DND-41 (cell line): ENCODE measurements at regions not wholly inside any gene's neighbourhood (a gene's known extent, or its start where the extent isn't known, plus 50 kb on each side); places are given as distances from the start of the nearest gene placed in this dataset.

Experiments used
- ATAC-seq: fragments of 200-7000 bp; cut with Tn5 transposase; 3 replicates; pipeline ENCODE4 v1.9.1; 2021; ENCODE audit warnings: low read depth; ENCODE audit not compliant: insufficient read depth
- DNase-seq: peaks from one replicate; pipeline ENCODE4 v3.0.0-alpha.2; 2020
- H2AFZ ChIP-seq: 2 replicates; pipeline ENCODE4 v1.6.0; 2012; ENCODE audit warnings: low read depth, low read length
- H3K27ac ChIP-seq: 2 replicates; pipeline ENCODE4 v1.5.1; 2012; ENCODE audit warnings: low read length, inconsistent platforms
- H3K27me3 ChIP-seq: fragments of 200-600 bp; sonication (generic); 2 replicates; pipeline ENCODE4 v1.6.0; 2012; ENCODE audit warnings: low read length, mild to moderate bottlenecking, inconsistent platforms; ENCODE audit not compliant: insufficient read depth, poor library complexity
- H3K36me3 ChIP-seq: 2 replicates; pipeline ENCODE4 v1.5.1; 2012; ENCODE audit warnings: low read length, inconsistent platforms; ENCODE audit not compliant: insufficient read depth
- H3K4me1 ChIP-seq: 2 replicates; pipeline ENCODE4 v1.5.1; 2012; ENCODE audit warnings: mild to moderate bottlenecking, low read length; ENCODE audit not compliant: insufficient read depth
- H3K4me2 ChIP-seq: 2 replicates; pipeline ENCODE4 v1.6.0; 2012; ENCODE audit warnings: mild to moderate bottlenecking, moderate library complexity, low read length, inconsistent platforms; ENCODE audit not compliant: insufficient read depth
- H3K4me3 ChIP-seq, 2 experiments: fragments of 200-600 bp in 1 of 2; shearing (Covaris generic) in 1 of 2; 2 replicates each; pipeline ENCODE4 v1.5.1; 2012 to 2016; ENCODE audit warnings: inconsistent platforms in 2 of 2, low read length in 2 of 2, mild to moderate bottlenecking in 2 of 2, low read depth in 1 of 2, moderate library complexity in 1 of 2
- H3K79me2 ChIP-seq: 2 replicates; pipeline ENCODE4 v1.6.0; 2012; ENCODE audit warnings: low read length, inconsistent platforms; ENCODE audit not compliant: insufficient read depth
- H3K9ac ChIP-seq: 2 replicates; pipeline ENCODE4 v1.6.0; 2012; ENCODE audit warnings: low read depth, mild to moderate bottlenecking, inconsistent platforms, low read length, moderate library complexity
- H3K9me3 ChIP-seq: 2 replicates; pipeline ENCODE4 v1.5.1; 2012; ENCODE audit warnings: low read length, moderate library complexity, mild to moderate bottlenecking, inconsistent platforms; ENCODE audit not compliant: insufficient read depth, severe bottlenecking
- H4K20me1 ChIP-seq: 2 replicates; pipeline ENCODE4 v1.6.0; 2012; ENCODE audit warnings: low read length; ENCODE audit not compliant: insufficient read depth
- EZH2 ChIP-seq: IDR thresholded peaks from 3 replicates; pipeline ENCODE4 v1.6.1; 2012; ENCODE audit warnings: borderline replicate concordance, low read depth, mild to moderate bottlenecking, moderate library complexity, low read length, inconsistent platforms; ENCODE audit not compliant: severe bottlenecking
- TF ChIP-seq, protein P1 (sequence below): IDR thresholded peaks from 2 replicates; pipeline ENCODE4 v1.5.1; 2012; ENCODE audit warnings: borderline replicate concordance, low read length, moderate library complexity, mild to moderate bottlenecking; ENCODE audit not compliant: poor library complexity, severe bottlenecking; ENCODE audit errors: extremely low read depth

DNA sequence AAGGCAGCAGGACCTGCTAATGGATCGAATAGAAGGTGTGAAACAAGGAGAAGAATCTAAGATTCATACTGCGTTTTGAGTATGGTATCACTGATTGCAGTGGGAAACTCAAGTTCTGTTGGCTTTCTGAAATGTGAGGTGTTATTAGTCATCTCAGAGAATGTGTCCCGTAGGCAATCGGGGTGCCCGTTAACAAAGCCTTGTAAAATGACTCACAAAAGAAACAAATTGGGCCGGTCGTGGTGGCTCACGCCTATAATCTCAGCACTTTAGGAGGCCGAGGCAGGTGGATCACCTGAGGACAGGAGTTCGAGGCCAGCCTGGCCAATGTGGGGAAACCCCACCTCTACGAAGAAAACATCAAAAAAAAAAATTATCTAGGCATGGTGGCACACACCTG lies 118.2 kb upstream of the C7orf33 start:
- Histone ChIP-seq H3K27ac (no peak overlapping the region), H3K27me3 (peaks cover 7% of the 10 kb centered on the region), H3K4me2 (no peak overlapping the region), H3K79me2 (no peaks in the 10 kb centered on the region), H3K36me3 (no peaks in the 10 kb centered on the region), H2AFZ (no peak overlapping the region), H3K9ac (no peak overlapping the region), H3K4me3 (no peak overlapping the region), H4K20me1 (no peaks in the 10 kb centered on the region), H3K9me3 (no peaks in the 10 kb centered on the region), H3K4me1 (no peaks in the 10 kb centered on the region)
- DNase-seq (no peak), ATAC-seq (no peak)
- TF ChIP-seq, protein P1, sequence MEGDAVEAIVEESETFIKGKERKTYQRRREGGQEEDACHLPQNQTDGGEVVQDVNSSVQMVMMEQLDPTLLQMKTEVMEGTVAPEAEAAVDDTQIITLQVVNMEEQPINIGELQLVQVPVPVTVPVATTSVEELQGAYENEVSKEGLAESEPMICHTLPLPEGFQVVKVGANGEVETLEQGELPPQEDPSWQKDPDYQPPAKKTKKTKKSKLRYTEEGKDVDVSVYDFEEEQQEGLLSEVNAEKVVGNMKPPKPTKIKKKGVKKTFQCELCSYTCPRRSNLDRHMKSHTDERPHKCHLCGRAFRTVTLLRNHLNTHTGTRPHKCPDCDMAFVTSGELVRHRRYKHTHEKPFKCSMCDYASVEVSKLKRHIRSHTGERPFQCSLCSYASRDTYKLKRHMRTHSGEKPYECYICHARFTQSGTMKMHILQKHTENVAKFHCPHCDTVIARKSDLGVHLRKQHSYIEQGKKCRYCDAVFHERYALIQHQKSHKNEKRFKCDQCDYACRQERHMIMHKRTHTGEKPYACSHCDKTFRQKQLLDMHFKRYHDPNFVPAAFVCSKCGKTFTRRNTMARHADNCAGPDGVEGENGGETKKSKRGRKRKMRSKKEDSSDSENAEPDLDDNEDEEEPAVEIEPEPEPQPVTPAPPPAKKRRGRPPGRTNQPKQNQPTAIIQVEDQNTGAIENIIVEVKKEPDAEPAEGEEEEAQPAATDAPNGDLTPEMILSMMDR: no peak
- TF ChIP-seq EZH2: no peak

DNA sequence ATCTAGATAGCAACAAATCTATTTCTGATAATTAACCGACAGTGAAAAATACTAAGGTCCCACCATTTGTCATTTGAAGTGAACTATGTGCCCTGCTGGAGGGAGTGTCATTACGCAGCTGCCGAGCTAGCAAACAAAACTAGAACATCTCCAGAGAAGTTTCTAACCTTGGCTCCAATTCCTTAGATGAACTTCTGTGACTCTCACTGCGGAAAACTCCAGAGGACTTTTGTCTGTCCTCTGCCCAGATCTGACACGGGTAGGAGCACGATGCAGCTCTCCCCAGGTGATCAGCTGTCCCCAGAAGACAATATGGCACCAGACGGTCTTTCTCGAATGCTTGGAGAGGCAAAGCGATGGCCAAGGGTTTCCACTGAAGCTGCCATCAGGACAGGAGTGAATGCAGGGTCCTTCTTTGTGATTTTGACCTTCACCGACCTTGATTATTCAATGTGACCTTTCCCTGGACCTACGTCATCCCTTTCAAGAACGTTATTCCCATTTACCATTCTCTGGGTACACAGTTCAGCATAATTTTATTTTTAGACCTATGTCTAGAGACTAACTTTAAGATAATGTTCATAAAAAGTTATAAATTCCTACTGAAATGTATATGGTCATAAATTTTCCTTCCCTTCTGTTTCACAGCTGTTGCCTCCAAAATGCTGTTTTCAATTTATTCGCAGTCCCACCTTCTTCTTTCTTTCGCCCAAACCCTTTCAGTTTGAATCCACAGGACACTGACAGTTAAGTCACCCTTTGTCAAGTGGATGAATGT lies 116.7 kb upstream of the C7orf33 start:
- H3K9ac ChIP-seq: no peak overlapping the region
- H4K20me1 ChIP-seq: no peaks in the 10 kb centered on the region
- H3K27me3 ChIP-seq: peaks cover 7% of the 10 kb centered on the region
- TF ChIP-seq EZH2: no peak
- TF ChIP-seq, protein P1: no peak
- H3K4me2 ChIP-seq: no peak overlapping the region
- H3K27ac ChIP-seq: no peak overlapping the region
- no peaks in the 10 kb centered on the region for H3K79me2 ChIP-seq
- no peak overlapping the region for H3K4me3 ChIP-seq
- no peaks in the 10 kb centered on the region for H3K9me3 ChIP-seq
- H3K36me3 ChIP-seq: no peaks in the 10 kb centered on the region
- ATAC-seq (no peak), DNase-seq (no peak)
- H3K4me1 ChIP-seq: no peaks in the 10 kb centered on the region
- H2AFZ ChIP-seq: no peak overlapping the region

DNA sequence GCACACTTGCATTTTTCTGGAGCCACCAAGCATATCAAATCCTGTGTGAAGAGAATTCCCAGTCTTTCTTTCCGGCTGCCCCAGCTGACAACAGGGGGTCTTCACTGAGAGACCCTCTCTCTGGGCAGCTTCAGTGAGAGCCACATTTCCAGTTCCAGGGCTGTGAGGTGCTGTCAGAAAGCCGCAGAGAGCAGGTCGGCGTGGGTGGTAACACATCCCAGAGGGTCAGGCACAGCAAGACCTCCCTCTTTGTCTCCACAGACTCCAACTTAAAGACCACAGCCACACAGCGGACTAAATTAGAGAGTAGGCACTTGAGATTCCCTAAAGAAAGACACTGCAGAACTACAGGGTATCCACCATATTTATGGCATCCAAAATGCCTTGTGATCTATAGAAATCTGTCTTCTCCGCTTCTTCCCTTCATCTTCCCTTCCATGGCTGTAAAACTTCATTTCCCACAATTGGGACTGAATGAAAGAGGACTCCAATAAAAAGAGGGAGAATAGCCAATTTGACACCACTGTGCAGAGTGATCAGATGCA lies 116.0 kb upstream of the C7orf33 start:
- H3K27ac ChIP-seq: no peak overlapping the region
- H3K4me1 ChIP-seq: no peaks in the 10 kb centered on the region
- ATAC-seq (no peak), DNase-seq (no peak)
- no peaks in the 10 kb centered on the region for H3K79me2 ChIP-seq
- H3K4me3 ChIP-seq: no peak overlapping the region
- TF ChIP-seq EZH2: no peak
- TF ChIP-seq, protein P1: no peak
- H3K9me3 ChIP-seq: no peaks in the 10 kb centered on the region
- peaks cover 7% of the 10 kb centered on the region for H3K27me3 ChIP-seq
- H3K9ac ChIP-seq: no peak overlapping the region
- no peak overlapping the region for H3K4me2 ChIP-seq
- no peak overlapping the region for H2AFZ ChIP-seq
- H3K36me3 ChIP-seq: no peaks in the 10 kb centered on the region
- H4K20me1 ChIP-seq: no peaks in the 10 kb centered on the region
